HG03097 (cell line): ENCODE measurements at regions not wholly inside any gene's neighbourhood (a gene's known extent, or its start where the extent isn't known, plus 50 kb on each side); places are given as distances from the start of the nearest gene placed in this dataset.
"Not testable (repeated sequence)": the region's sequence is repeated elsewhere in the genome, so short reads cannot be mapped to it uniquely, and the experiment has no call there.

ENCODE experiments used
- ATAC-seq: cut with Tn5 transposase; IDR thresholded peaks from one replicate; pipeline ENCODE4 v1.9.1; 2021; ENCODE audit not compliant: unreplicated experiment, low FRiP score

GRCh38 chr13:73820285-73820684 lies 313.9 kb downstream of the KLF12 start:
- ATAC-seq: no peak

DNA sequence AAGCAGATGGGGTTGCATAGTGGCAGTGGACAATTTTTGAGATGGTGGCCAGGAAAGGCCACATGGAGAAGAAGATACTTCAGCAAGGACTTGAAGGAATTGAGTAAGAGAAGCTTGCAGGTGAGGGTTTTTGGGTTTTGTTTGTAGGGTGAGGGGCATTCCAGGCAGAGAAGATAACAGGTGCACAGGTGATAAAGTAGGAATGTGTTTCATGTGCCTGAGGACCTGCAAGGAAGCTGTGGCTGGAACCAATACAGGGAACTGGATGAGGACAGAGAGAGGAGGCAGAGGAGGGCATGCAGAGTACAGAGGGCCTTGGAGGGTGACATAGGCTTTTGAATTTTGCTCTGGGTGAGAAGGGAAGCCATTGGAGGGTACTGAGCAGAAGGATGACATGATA lies 314.5 kb downstream of the KLF12 start:
- no peak for ATAC-seq

GRCh38 chr13:73816702-73817101 lies 317.5 kb downstream of the KLF12 start:
- ATAC-seq: no peak

GRCh38 chr13:73815796-73816195 lies 318.4 kb downstream of the KLF12 start:
- no peak for ATAC-seq

GRCh38 chr13:73810647-73811046 lies 323.6 kb downstream of the KLF12 start:
- no peak for ATAC-seq

DNA sequence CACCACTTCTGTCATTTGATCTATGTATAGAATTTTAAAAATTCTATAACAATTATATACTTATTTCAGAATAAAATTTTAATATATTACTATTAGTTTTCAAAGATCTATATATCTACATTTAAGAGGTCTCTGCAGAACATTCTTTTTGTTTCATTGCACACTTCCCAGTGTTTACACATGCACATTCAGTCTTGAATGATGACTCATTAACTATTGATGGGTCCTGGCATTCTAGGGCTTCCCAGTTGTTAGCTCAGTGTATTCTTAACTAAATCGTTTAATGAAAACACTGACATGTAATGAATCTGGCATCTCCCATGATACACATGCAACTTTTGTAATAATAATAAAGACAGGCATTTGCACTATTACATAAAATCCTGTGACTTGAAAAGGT lies 324.6 kb downstream of the KLF12 start:
- ATAC-seq: no peak

DNA sequence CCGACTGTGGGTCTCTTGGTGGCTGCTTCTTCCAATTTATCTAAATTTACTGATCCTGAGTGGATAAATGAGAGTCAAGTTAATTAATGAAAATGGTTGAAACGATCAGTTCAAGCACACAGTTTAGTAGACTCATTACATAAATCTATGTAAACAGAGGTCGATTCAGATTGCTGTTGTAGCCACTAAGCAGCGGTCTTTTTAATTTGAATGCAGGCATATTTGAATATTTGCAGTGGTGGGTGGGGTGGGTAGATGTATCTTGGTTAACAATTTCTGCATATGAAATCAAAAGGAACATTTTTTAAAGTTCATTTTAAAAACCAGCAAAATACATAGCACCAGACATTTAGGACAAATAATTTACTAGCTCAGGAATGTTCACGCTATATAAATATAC lies 325.9 kb downstream of the KLF12 start:
- ATAC-seq: no peak

- ATAC-seq: not testable (repeated sequence)
These were observed 328.8 kb downstream of the KLF12 start for GRCh38 chr13:73805326-73805958.

GRCh38 chr13:73803997-73804396 lies 330.2 kb downstream of the KLF12 start:
- no peak for ATAC-seq

GRCh38 chr13:73800011-73800410 lies 334.2 kb downstream of the KLF12 start:
- no peak for ATAC-seq

DNA sequence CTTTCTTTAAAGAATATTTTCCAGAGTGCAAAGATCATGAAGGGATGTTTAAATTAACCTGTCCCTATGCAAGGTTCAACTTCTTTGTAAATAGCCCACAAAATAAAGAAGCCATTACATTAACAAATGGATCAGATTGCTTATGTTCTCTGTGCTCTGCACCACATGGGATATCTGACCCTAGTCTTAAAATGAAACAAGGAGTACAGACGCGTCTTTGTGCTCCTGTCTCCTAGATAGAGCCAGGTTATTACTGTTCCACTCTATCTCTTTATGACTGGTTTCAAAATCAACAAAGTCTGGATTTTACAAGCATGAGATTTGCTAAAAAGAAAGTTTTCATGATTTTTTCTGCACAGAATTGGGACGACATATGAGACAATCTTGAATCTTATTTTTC lies 339.4 kb downstream of the KLF12 start:
- ATAC-seq: no peak

DNA sequence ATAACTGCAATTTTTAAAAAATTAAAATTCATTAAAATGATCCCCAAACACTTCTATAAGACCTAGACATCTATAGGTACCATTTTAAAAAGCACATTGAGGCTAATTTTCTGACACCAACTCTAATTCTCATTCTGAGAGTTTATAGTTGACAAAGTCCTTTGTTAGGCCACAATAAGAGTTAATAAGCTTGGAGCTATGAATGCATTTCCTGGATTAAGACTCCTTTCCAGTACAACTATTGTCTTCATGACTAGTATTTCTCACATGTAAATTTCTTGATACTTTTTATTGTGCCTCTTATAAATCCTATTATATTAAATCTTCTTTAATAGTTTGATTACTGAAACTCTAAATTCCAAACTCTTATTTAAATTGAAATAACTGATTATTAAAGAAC lies 340.8 kb downstream of the KLF12 start:
- no peak for ATAC-seq

GRCh38 chr13:73792796-73793195 lies 341.4 kb downstream of the KLF12 start:
- no peak for ATAC-seq

GRCh38 chr13:73782450-73783449 lies 351.5 kb downstream of the KLF12 start:
- ATAC-seq: no peak

DNA sequence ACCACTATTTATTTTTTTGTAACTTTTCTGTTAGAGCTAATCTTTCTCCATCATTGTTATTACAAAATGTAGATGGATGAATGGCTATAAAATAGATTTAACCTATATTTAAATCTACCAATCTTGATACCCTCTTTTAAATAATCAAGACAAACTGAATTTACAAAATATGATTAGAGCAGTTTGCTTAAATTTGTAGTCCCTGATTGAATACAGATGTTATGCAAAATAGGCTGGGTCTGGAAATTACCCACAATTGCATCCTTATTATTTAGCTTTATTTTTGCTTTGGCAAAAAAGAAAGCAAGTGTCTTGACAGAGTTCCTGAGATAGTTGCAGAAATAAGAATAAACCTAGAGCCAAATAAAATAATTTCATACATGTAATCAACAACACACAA lies 352.8 kb downstream of the KLF12 start:
- no peak for ATAC-seq

DNA sequence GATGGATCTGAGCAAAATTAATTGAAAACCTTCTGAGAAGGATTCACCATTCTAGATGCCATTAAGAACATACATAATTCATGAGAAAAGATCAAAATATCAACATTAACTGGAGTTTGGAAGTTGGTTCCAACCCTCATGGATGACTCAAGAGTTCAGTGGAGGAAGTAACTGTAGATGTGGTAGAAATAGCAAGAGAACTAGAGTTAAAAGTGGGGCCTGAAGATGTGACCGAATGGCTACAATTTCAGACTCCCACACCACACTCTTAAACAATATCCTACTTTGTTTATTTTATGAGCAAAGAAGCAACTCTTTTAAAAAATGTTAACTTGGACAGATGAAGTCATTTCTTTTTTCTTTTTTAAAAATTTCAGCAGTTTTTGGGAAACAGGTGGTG lies 354.3 kb downstream of the KLF12 start:
- no peak for ATAC-seq

- no peak for ATAC-seq
These were observed 355.9 kb downstream of the KLF12 start for GRCh38 chr13:73778242-73778864.

DNA sequence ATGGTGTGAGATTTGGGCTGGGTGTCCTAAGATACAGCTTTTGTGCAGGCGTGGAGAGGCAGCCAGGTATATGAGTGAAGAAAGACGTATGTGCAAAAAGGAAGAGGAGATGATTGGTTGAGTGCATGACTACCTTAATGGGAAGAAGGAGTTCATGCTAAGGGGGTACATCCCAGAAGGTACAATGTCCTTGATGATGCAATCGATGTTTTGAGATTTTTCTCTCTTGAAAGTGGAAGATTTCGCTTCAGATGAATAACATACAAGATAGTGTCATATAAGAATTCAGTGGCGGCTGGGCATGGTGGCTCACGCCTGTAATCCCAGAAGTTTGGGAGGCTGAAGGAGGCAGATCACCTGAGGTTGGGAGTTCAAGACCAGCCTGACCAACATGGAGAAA lies 357.1 kb downstream of the KLF12 start:
- no peak for ATAC-seq

DNA sequence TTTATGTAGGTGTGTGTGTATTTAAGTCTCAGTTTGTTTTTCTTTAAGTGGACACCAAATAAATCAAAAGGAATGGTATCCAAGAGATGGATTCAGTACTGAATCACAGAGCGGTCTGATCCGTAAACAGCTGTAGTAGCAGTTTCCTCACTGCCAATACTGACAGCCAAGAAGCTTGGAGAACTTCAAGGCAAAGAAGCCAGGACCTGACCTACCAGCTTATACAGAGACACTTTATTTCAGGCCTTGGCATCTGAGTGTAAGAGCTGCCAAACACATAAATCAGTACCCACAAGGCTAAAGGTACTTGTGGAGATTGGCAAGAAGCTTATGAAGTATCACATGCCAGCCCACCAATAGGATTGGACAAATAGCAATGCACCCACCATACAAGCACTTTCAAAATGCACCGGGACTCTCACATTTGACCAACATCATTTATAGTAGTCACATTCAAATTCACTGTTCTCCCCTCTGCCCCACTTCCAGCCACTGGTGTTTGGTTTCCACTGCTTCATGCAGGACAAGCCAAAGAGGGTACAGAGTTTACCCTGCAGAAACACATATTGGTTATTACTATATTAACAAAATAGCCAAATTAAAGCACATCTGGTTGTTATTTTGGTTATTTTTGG lies 357.9 kb downstream of the KLF12 start:
- no peak for ATAC-seq

DNA sequence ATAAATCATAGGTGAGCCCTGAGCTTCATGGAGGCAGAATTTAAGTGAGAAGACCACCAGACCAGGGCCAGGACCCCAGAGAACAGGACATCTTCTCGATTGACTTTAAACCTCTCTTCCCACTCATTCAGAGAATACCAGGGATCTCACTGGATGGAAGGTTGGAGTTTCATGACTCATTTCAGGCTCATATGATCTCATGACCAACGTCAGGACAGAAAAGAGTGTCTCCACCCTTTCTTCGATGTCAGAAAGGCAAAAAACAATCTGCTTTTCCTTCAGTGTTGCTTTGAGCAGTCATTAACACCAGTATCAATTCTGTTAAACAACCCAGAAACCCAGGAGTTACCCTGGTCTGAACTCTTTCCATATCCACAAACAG lies 361.0 kb downstream of the KLF12 start:
- ATAC-seq: no peak
